CD14-positive monocyte (primary cell): ENCODE measurements at regions not wholly inside any gene's neighbourhood (a gene's known extent, or its start where the extent isn't known, plus 50 kb on each side); places are given as distances from the start of the nearest gene placed in this dataset.
A peak's percentile ranks its signal among the peaks of the same experiment; 100 is the strongest.

Experiments
- DNase-seq, 3 donors: peaks; one replicate each; pipeline ENCODE4 v3.0.0-alpha.2; 2011 to 2022
- H2AFZ ChIP-seq: 2 replicates; pipeline ENCODE4 v1.6.0; 2012; ENCODE audit warnings: mild to moderate bottlenecking, low read depth, low read length, inconsistent platforms; ENCODE audit not compliant: insufficient read depth, poor library complexity, severe bottlenecking
- H3K27ac ChIP-seq, 2 donors: 1 replicate in 1 of 2; 2 replicates in 1 of 2; pipeline ENCODE4 v1.5.1; 2012 to 2013; ENCODE audit warnings: low read length in 2 of 2, control low read depth in 1 of 2, inconsistent platforms in 1 of 2, low read depth in 1 of 2, mild to moderate bottlenecking in 1 of 2
- H3K27me3 ChIP-seq, 2 donors: one replicate each; pipeline versions ENCODE4 v1.6.0 to v1.6.1; 2011 to 2013; ENCODE audit warnings: low read length in 2 of 2; ENCODE audit not compliant: control insufficient read depth in 2 of 2, insufficient read depth in 2 of 2
- H3K36me3 ChIP-seq, 2 donors: replicated peaks in 1 of 2; 1 replicate in 1 of 2; 2 replicates in 1 of 2; pipeline versions ENCODE4 v1.5.1 to v1.6.1; 2012 to 2013; ENCODE audit warnings: low read length in 2 of 2, control low read depth in 1 of 2, inconsistent platforms in 1 of 2, mild to moderate bottlenecking in 1 of 2; ENCODE audit not compliant: insufficient read depth in 2 of 2, control insufficient read depth in 1 of 2
- H3K4me1 ChIP-seq, 2 donors: 1 replicate in 1 of 2; 2 replicates in 1 of 2; pipeline versions ENCODE4 v1.5.1 to v1.6.1; 2012 to 2013; ENCODE audit warnings: low read length in 2 of 2, control low read depth in 1 of 2, inconsistent platforms in 1 of 2, mild to moderate bottlenecking in 1 of 2, moderate library complexity in 1 of 2; ENCODE audit not compliant: insufficient read depth in 2 of 2, control insufficient read depth in 1 of 2
- H3K4me2 ChIP-seq: replicated peaks from 2 replicates; pipeline ENCODE3; 2012; ENCODE audit warnings: low read length, moderate library complexity, mild to moderate bottlenecking; ENCODE audit not compliant: poor library complexity, severe bottlenecking; ENCODE audit errors: extremely low read depth
- H3K4me3 ChIP-seq, 3 experiments: fragments of 200-600 bp in 1 of 3; sonication (generic) in 1 of 3; replicated peaks in 1 of 3; 1 replicate in 2 of 3; 2 replicates in 1 of 3; pipeline ENCODE4 v1.5.1; 2011 to 2013; ENCODE audit warnings: low read length in 3 of 3, mild to moderate bottlenecking in 3 of 3, control low read depth in 2 of 3, low read depth in 2 of 3, inconsistent platforms in 1 of 3, moderate library complexity in 1 of 3
- H3K79me2 ChIP-seq: 2 replicates; pipeline ENCODE4 v1.6.0; 2012; ENCODE audit warnings: mild to moderate bottlenecking, control low read depth, inconsistent platforms, low read length, moderate library complexity; ENCODE audit not compliant: insufficient read depth
- H3K9ac ChIP-seq: 2 replicates; pipeline ENCODE4 v1.6.0; 2017; ENCODE audit warnings: low read length, mild to moderate bottlenecking; ENCODE audit not compliant: insufficient read depth, poor library complexity, severe bottlenecking
- H3K9me3 ChIP-seq, 2 donors: replicated peaks in 1 of 2; 1 replicate in 1 of 2; 2 replicates in 1 of 2; pipeline versions ENCODE4 v1.5.1 to v1.6.1; 2012 to 2013; ENCODE audit warnings: low read length in 2 of 2, control low read depth in 1 of 2; ENCODE audit not compliant: control insufficient read depth in 1 of 2, insufficient read depth in 1 of 2
- H4K20me1 ChIP-seq: 2 replicates; pipeline ENCODE4 v1.6.0; 2012; ENCODE audit warnings: mild to moderate bottlenecking, low read length, control low read depth, moderate library complexity; ENCODE audit not compliant: insufficient read depth
- H3K27ac Mint-ChIP-seq, 7 donors: one replicate each; pipeline ENCODE4 v1.8.0; 2020; ENCODE audit warnings: mild to moderate bottlenecking in 7 of 7, mixed read lengths in 7 of 7, moderate library complexity in 6 of 7, inconsistent platforms in 2 of 7
- H3K27me3 Mint-ChIP-seq, 3 donors: one replicate each; pipeline ENCODE4 v1.8.0; 2021 to 2022; ENCODE audit warnings: low read depth in 3 of 3, mild to moderate bottlenecking in 3 of 3, mixed read lengths in 3 of 3, moderate library complexity in 3 of 3, inconsistent platforms in 1 of 3
- H3K36me3 Mint-ChIP-seq, 2 donors: one replicate each; pipeline ENCODE4 v1.8.0; 2020; ENCODE audit warnings: mixed read lengths in 2 of 2, inconsistent platforms in 1 of 2, mild to moderate bottlenecking in 1 of 2
- H3K4me1 Mint-ChIP-seq: one replicate; pipeline ENCODE4 v1.8.0; 2020; ENCODE audit warnings: mild to moderate bottlenecking, mixed read lengths
- H3K4me3 Mint-ChIP-seq, 2 donors: one replicate each; pipeline ENCODE4 v1.8.0; 2020; ENCODE audit warnings: mild to moderate bottlenecking in 2 of 2, mixed read lengths in 2 of 2, moderate library complexity in 1 of 2
- H3K9me3 Mint-ChIP-seq, 7 donors: one replicate each; pipeline ENCODE4 v1.8.0; 2020 to 2022; ENCODE audit warnings: mixed read lengths in 7 of 7, mild to moderate bottlenecking in 6 of 7, moderate library complexity in 6 of 7, inconsistent platforms in 2 of 7
- CTCF ChIP-seq: fragments of 200-600 bp; IDR thresholded peaks from one replicate; pipeline ENCODE4 v1.8.0; 2022; ENCODE audit warnings: antibody characterized with exemption, mild to moderate bottlenecking
- WGBS: methylation state at CpG from one replicate; pipeline ENCODE4 v1.1.5; 2013; ENCODE audit warnings: missing lambda C conversion rate; ENCODE audit not compliant: insufficient coverage; 5-methylcytosine and 5-hydroxymethylcytosine counted together
- intact Hi-C, 2 donors: fragments of 100-400 bp; cut with micrococcal nuclease; formaldehyde crosslinking; loops; one replicate each; pipeline versions ENCODE4 v1.15.0 to v1.15.1; 2023

GRCh38 chr6:87784051-87784450 lies 82.0 kb upstream of the AKIRIN2 start:
- no peak overlapping the region for H3K9ac ChIP-seq
- H3K4me3 ChIP-seq = no peak overlapping the region
- H3K27me3 ChIP-seq = no peaks in the 10 kb centered on the region
- H2AFZ ChIP-seq = no peak overlapping the region
- H3K27ac Mint-ChIP-seq = no peak overlapping the region
- TF ChIP-seq CTCF = no peak
- H3K36me3 ChIP-seq = no peaks in the 10 kb centered on the region
- H3K9me3 ChIP-seq = no peaks in the 10 kb centered on the region
- H3K79me2 ChIP-seq = no peaks in the 10 kb centered on the region
- no peaks in the 10 kb centered on the region for H4K20me1 ChIP-seq
- H3K4me3 Mint-ChIP-seq = no peak overlapping the region
- H3K36me3 Mint-ChIP-seq = no peaks in the 10 kb centered on the region
- peaks cover 8 to 10% of the 10 kb centered on the region in 2 donors for H3K4me1 ChIP-seq
- H3K4me2 ChIP-seq = no peak overlapping the region
- H3K27me3 Mint-ChIP-seq = no peaks in the 10 kb centered on the region
- no peak overlapping the region for H3K27ac ChIP-seq
- no peak for DNase-seq
- peaks cover 9% of the 10 kb centered on the region for H3K4me1 Mint-ChIP-seq
- peaks cover 0 to 2% (median 0%) of the 10 kb centered on the region in 7 donors for H3K9me3 Mint-ChIP-seq
- intact Hi-C loops = no loop called here

- no peaks in the 10 kb centered on the region for H3K27me3 ChIP-seq
- H3K27ac ChIP-seq = no peak overlapping the region
- H2AFZ ChIP-seq = peak overlapping the region; percentile 16
- Mint-ChIP-seq H3K4me3 (no peak overlapping the region), H3K27me3 (no peaks in the 10 kb centered on the region), H3K36me3 (no peaks in the 10 kb centered on the region), H3K9me3 (peaks cover 0 to 2% (median 0%) of the 10 kb centered on the region in 7 donors), H3K27ac (no peak overlapping the region), H3K4me1 (no peaks in the 10 kb centered on the region)
- no peaks in the 10 kb centered on the region for H3K4me1 ChIP-seq
- H3K9ac ChIP-seq = no peak overlapping the region
- no peak for DNase-seq
- H4K20me1 ChIP-seq = no peaks in the 10 kb centered on the region
- H3K79me2 ChIP-seq = no peaks in the 10 kb centered on the region
- intact Hi-C loops = no loop called here
- H3K9me3 ChIP-seq = no peaks in the 10 kb centered on the region
- TF ChIP-seq CTCF = no peak
- no peak overlapping the region for H3K4me2 ChIP-seq
- no peak overlapping the region for H3K4me3 ChIP-seq
- no CpG with 5 or more reads among the region's 2 CpGs for WGBS
- no peaks in the 10 kb centered on the region for H3K36me3 ChIP-seq
Measured at GRCh38 chr6:87779542-87779941, 77.5 kb upstream of the AKIRIN2 start.
